HL-60/S4 (cell line): ENCODE measurements at regions not wholly inside any gene's neighbourhood (a gene's known extent, or its start where the extent isn't known, plus 50 kb on each side); places are given as distances from the start of the nearest gene placed in this dataset.

Experiments used
- in situ Hi-C: fragments of 300-500 bp; cut with MboI; formaldehyde crosslinking; loops from 2 replicates; pipeline ENCODE4 v1.14.3; 2022; ENCODE audit warnings: low sequenced_read_pairs

GRCh38 chr10:52677086-52677485, 95.5 kb downstream of the MBL2 start:
- in situ Hi-C loops = no loop called here

- in situ Hi-C loops = no loop called here
Observed at GRCh38 chr10:52678611-52679010, 94.0 kb downstream of the MBL2 start.

- in situ Hi-C loops = no loop called here
Observed at GRCh38 chr10:52679117-52679516, 93.5 kb downstream of the MBL2 start.

DNA sequence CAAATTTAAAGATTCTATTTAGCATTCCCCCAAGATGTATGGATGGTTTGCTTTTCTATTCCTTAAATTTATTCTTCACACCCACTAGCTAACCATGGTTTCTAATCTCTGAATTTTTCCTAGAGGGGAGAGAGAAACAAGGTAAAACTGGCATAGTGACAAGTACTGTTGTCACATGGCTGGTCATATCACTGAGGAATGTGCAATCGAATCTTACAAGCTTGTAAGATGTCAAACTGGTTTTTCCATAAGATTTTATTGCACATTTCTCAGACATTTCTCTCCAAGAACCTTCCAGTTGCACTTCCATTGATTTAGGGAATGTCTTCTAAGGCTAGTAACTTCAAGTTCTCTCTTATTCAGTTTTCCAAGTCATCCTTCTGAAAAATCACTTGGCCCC, 89.8 kb downstream of the MBL2 start:
- in situ Hi-C loops = no loop called here

DNA sequence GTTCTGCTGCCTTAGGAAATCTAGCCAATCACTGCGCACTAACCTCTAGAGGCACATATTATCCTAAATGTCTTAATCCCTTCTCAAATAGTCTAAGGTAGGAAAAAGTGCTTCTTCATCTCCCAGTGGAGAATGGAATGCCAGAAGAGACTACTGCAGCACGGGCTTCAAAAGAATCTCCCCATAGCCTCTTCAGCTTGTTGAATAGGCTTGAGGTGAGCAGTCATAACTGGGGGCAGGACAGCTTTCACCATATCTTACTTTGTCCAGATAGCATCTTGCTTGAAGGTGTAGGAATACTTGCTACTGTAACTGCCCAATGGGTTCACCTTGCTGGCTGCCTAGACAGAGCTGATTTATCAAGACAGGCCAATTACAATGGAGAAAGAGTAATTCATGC, 88.8 kb downstream of the MBL2 start:
- in situ Hi-C loops = no loop called here

- in situ Hi-C loops = no loop called here
Observed at GRCh38 chr10:52688899-52689298, 83.7 kb downstream of the MBL2 start.

DNA sequence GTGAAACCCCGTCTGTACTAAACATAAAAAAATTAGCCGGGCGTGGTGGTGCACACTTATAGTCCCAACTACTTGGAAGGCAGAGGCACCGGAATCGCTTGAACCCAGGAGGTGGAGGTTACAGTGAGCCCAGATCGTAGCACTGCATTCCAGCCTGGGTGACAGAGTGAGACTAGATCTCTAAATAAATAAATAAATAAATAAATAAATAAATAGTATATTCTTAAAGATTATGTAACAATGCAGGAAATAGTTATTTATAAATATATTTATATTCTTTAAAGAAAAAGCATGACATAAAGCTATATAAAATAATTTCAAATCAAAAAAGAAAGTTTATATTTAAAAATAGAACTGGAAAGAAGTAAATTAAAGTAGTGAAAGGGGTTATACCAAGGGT, 76.4 kb downstream of the MBL2 start:
- in situ Hi-C loops = no loop called here

DNA sequence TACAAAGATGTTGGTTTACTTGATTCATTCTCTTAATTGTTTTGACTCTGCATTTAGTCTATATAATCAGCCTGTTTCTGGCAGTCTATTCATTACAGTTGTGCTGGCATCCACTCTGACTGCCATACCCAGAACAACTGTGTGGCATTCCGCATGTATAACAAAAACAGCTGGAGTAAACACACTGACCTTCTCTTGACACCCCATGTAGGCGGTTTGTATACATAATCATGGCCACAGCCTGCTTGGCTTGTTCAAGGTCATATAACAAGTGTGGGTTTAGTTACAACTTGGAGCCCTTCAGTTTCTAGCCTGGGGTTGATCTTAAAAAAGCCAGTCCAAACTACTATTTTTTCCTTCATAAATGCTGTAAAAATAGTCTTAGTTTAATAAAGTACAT, 70.9 kb downstream of the MBL2 start:
- in situ Hi-C loops = no loop called here

GRCh38 chr10:52703451-52703850, 69.1 kb downstream of the MBL2 start:
- in situ Hi-C loops = no loop called here

DNA sequence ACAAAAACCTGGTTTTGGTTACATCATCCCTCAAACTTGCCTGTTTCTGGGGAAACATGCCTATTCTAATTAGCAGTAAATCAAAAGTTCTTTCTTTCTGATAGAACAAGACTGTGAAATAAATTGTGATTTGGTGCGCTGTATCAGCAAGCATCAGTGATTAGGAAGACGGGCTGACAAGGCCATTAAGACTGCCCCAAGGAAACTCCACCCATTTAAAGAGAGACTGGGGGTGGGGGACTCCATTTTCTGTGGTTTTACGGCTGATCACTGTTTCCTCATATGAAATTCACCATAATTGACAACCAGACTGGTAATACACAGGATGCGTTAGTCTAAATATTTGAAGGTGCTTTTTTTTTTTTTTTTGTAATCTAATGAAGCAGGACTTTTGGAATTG, 68.7 kb downstream of the MBL2 start:
- in situ Hi-C loops = no loop called here

DNA sequence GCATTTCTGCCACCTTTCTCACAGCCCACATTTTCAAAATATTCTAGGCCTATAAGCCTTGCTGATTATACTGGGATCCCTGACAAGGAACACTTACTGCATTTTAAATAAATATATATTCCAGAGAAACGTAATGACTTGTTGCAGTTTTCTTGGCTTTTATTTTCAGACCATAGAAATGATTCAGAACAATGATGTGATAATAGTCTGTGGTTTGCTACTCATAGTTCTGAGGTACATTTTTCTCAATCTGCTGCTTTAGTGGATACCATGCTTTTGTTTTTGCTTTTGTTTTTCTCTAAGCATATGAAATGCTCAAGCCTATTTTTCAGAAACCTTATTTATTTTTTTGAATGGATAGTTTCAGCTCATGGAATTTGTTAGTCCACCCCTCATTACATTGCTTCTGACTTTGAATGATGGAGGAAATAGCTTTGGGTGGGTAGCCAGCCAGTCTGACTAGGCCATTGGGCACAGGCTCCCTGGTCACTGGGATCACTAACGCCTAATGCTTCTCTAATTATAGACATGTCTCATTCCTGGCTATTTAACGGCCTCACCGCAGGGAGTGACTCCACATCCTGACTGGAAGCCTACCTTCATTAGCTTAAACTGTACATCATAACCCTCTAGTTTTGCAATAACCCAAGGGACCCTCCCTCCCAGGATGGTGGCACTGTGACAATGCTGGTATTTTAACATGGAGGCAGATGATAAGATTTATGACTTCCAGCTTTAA, 66.1 kb downstream of the MBL2 start:
- in situ Hi-C loops = no loop called here
